Smooth muscle cell (in vitro differentiated cells): ENCODE measurements at regions not wholly inside any gene's neighbourhood (a gene's known extent, or its start where the extent isn't known, plus 50 kb on each side); places are given as distances from the start of the nearest gene placed in this dataset.

Experiments used
- DNase-seq: peaks from one replicate; lab custom pipeline; 2025; ENCODE audit not compliant: unreplicated experiment; lab: John Stamatoyannopoulos, UW
- H2AFZ ChIP-seq: fragments of 200-600 bp; sonication (generic); 2 replicates; pipeline ENCODE4 v1.6.0; 2016; ENCODE audit warnings: antibody characterized with exemption, low read depth, mild to moderate bottlenecking
- H3F3A ChIP-seq: fragments of 200-600 bp; sonication (generic); 2 replicates; pipeline ENCODE4 v1.6.0; 2017; ENCODE audit warnings: antibody characterized with exemption, low read depth
- H3K27ac ChIP-seq: fragments of 200-600 bp; sonication (generic); 2 replicates; pipeline ENCODE4 v1.5.1; 2016; ENCODE audit warnings: low read depth, mild to moderate bottlenecking
- H3K27me3 ChIP-seq: fragments of 200-600 bp; sonication (generic); 2 replicates; pipeline ENCODE4 v1.6.1; 2016; ENCODE audit warnings: low read depth, mild to moderate bottlenecking
- H3K36me3 ChIP-seq: fragments of 200-600 bp; sonication (generic); 2 replicates; pipeline ENCODE4 v1.5.1; 2016; ENCODE audit warnings: low read depth
- H3K4me1 ChIP-seq: fragments of 200-600 bp; sonication (generic); 2 replicates; pipeline ENCODE4 v1.5.1; 2016; ENCODE audit warnings: low read depth
- H3K4me2 ChIP-seq: fragments of 200-600 bp; sonication (generic); 2 replicates; pipeline ENCODE4 v1.6.0; 2016; ENCODE audit warnings: mild to moderate bottlenecking
- H3K4me3 ChIP-seq: fragments of 200-600 bp; sonication (generic); 2 replicates; pipeline ENCODE4 v1.5.1; 2016; ENCODE audit warnings: mild to moderate bottlenecking
- H3K79me2 ChIP-seq: fragments of 200-600 bp; sonication (generic); 2 replicates; pipeline ENCODE4 v1.6.0; 2016; ENCODE audit warnings: low read depth, mild to moderate bottlenecking
- H3K9ac ChIP-seq: fragments of 200-600 bp; sonication (generic); 2 replicates; pipeline ENCODE4 v1.6.0; 2016; ENCODE audit warnings: low read depth
- H3K9me3 ChIP-seq: fragments of 200-600 bp; sonication (generic); replicated peaks from 2 replicates; pipeline ENCODE4 v1.5.1; 2016; ENCODE audit warnings: low read depth
- H4K20me1 ChIP-seq: fragments of 200-600 bp; sonication (generic); 2 replicates; pipeline ENCODE4 v1.6.0; 2016; ENCODE audit warnings: low read depth
- CTCF ChIP-seq: fragments of 200-600 bp; sonication (generic); IDR thresholded peaks from 2 replicates; pipeline ENCODE4 v1.5.1; 2017; ENCODE audit warnings: borderline replicate concordance, mild to moderate bottlenecking, antibody characterized with exemption; ENCODE audit not compliant: insufficient read depth, poor library complexity, severe bottlenecking
- whole genome bisulfite sequencing: methylation state at CpG from one replicate; pipeline ENCODE4 v1.1.7; 2016; ENCODE audit warnings: low lambda C conversion rate; 5-methylcytosine and 5-hydroxymethylcytosine counted together

GRCh38 chr14:98143566-98143965 lies 1128.4 kb downstream of the BCL11B start:
- Histone ChIP-seq H3K4me2 (no peak overlapping the region), H3K79me2 (no peaks in the 10 kb centered on the region), H3K9me3 (no peaks in the 10 kb centered on the region), H3K36me3 (no peaks in the 10 kb centered on the region), H3F3A (no peaks in the 10 kb centered on the region), H4K20me1 (no peaks in the 10 kb centered on the region), H3K9ac (no peak overlapping the region), H3K4me3 (no peak overlapping the region), H3K4me1 (no peaks in the 10 kb centered on the region), H2AFZ (no peak overlapping the region), H3K27me3 (no peaks in the 10 kb centered on the region), H3K27ac (no peak overlapping the region)
- DNase-seq = no peak
- TF ChIP-seq CTCF = no peak
- 80% methylated on average over 1 of the region's 1 CpG for WGBS

GRCh38 chr14:98144964-98145363 lies 1127.0 kb downstream of the BCL11B start:
- no peaks in the 10 kb centered on the region for H4K20me1 ChIP-seq
- no peaks in the 10 kb centered on the region for H3K4me1 ChIP-seq
- whole genome bisulfite sequencing = 49% methylated on average over 5 of the region's 5 CpGs
- TF ChIP-seq CTCF = no peak
- no peak overlapping the region for H3K4me3 ChIP-seq
- no peak overlapping the region for H3K9ac ChIP-seq
- H3K27ac ChIP-seq = no peak overlapping the region
- no peaks in the 10 kb centered on the region for H3K36me3 ChIP-seq
- H3F3A ChIP-seq = no peaks in the 10 kb centered on the region
- DNase-seq = no peak
- H2AFZ ChIP-seq = no peak overlapping the region
- no peaks in the 10 kb centered on the region for H3K79me2 ChIP-seq
- H3K27me3 ChIP-seq = no peaks in the 10 kb centered on the region
- H3K9me3 ChIP-seq = no peaks in the 10 kb centered on the region
- no peak overlapping the region for H3K4me2 ChIP-seq

- Histone ChIP-seq H2AFZ (no peak overlapping the region), H3F3A (no peaks in the 10 kb centered on the region), H3K36me3 (no peaks in the 10 kb centered on the region), H3K27me3 (no peaks in the 10 kb centered on the region), H3K9me3 (no peaks in the 10 kb centered on the region), H3K4me3 (no peak overlapping the region), H4K20me1 (no peaks in the 10 kb centered on the region), H3K79me2 (no peaks in the 10 kb centered on the region), H3K4me1 (no peaks in the 10 kb centered on the region), H3K9ac (no peak overlapping the region), H3K27ac (no peak overlapping the region), H3K4me2 (no peak overlapping the region)
- 89% methylated on average over 5 of the region's 5 CpGs for WGBS
- DNase-seq = no peak
- no peak for TF ChIP-seq CTCF
Measured at GRCh38 chr14:98146416-98146815, 1125.6 kb downstream of the BCL11B start.

- Histone ChIP-seq H3K36me3 (no peaks in the 10 kb centered on the region), H3K27ac (no peak overlapping the region), H3K9ac (no peak overlapping the region), H3K4me2 (no peak overlapping the region), H3K27me3 (no peaks in the 10 kb centered on the region), H3K9me3 (no peaks in the 10 kb centered on the region), H3K4me1 (no peaks in the 10 kb centered on the region), H2AFZ (no peak overlapping the region), H3K4me3 (no peak overlapping the region), H3F3A (no peaks in the 10 kb centered on the region), H4K20me1 (no peaks in the 10 kb centered on the region), H3K79me2 (no peaks in the 10 kb centered on the region)
- DNase-seq = no peak
- TF ChIP-seq CTCF = no peak
- WGBS = 93% methylated on average over 4 of the region's 4 CpGs
Measured at GRCh38 chr14:98154254-98154653, 1117.7 kb downstream of the BCL11B start.
